ENCODE measurements at regions not wholly inside any gene's neighbourhood (a gene's known extent, or its start where the extent isn't known, plus 50 kb on each side); places are given as distances from the start of the nearest gene placed in this dataset.

GRCh38 chr4:162352580-162353107 lies 188.8 kb upstream of the FSTL5 start:
- no peak for DNase-seq (ENCODE audit: insufficient read length, low spot score)
- TF ChIP-seq PAX5 (IDR thresholded peaks at IDR 0.05; ENCODE audit: insufficient read depth, low read length, severe bottlenecking) = no peak
- no peak for TF ChIP-seq TAF1 (IDR thresholded peaks at IDR 0.05; ENCODE audit: low read depth, low read length)
- TF ChIP-seq POLR2AphosphoS5 (IDR thresholded peaks at IDR 0.05; ENCODE audit: low read depth, low read length) = no peak
- no peak for TF ChIP-seq POU2F2 (IDR thresholded peaks at IDR 0.05; ENCODE audit: low read depth, low read length)
- TF ChIP-seq POLR2A (IDR thresholded peaks at IDR 0.05; ENCODE audit: low read depth, low read length) = no peak
- TF ChIP-seq SPI1 (IDR thresholded peaks at IDR 0.05; ENCODE audit: low read depth, low read length) = no peak
- FAIRE-seq = no peak

GRCh38 chr4:162350331-162350730 lies 186.5 kb upstream of the FSTL5 start:
- FAIRE-seq = no peak

GRCh38 chr4:162349395-162349794 lies 185.6 kb upstream of the FSTL5 start:
- DNase-seq (ENCODE audit: insufficient read length, low spot score) (no peak), FAIRE-seq (no peak)
- TF ChIP-seq TAF1 (IDR thresholded peaks at IDR 0.05; ENCODE audit: low read depth, low read length) (no peak), PAX5 (IDR thresholded peaks at IDR 0.05; ENCODE audit: insufficient read depth, low read length, severe bottlenecking) (no peak), POLR2A (IDR thresholded peaks at IDR 0.05; ENCODE audit: low read depth, low read length) (no peak), SPI1 (IDR thresholded peaks at IDR 0.05; ENCODE audit: low read depth, low read length) (no peak), POLR2AphosphoS5 (IDR thresholded peaks at IDR 0.05; ENCODE audit: low read depth, low read length) (no peak), POU2F2 (IDR thresholded peaks at IDR 0.05; ENCODE audit: low read depth, low read length) (no peak)

More at GRCh38 chr4:162350331-162350730, 186.5 kb upstream of the FSTL5 start:
- DNase-seq (ENCODE audit: insufficient read length, low spot score) = no peak
- no peak for TF ChIP-seq POLR2A (IDR thresholded peaks at IDR 0.05; ENCODE audit: low read depth, low read length)
- TF ChIP-seq TAF1 (IDR thresholded peaks at IDR 0.05; ENCODE audit: low read depth, low read length) = no peak
- no peak for TF ChIP-seq PAX5 (IDR thresholded peaks at IDR 0.05; ENCODE audit: insufficient read depth, low read length, severe bottlenecking)
- no peak for TF ChIP-seq POLR2AphosphoS5 (IDR thresholded peaks at IDR 0.05; ENCODE audit: low read depth, low read length)
- TF ChIP-seq SPI1 (IDR thresholded peaks at IDR 0.05; ENCODE audit: low read depth, low read length) = no peak
- TF ChIP-seq POU2F2 (IDR thresholded peaks at IDR 0.05; ENCODE audit: low read depth, low read length) = no peak

GRCh38 chr4:162347842-162348213 lies 184.0 kb upstream of the FSTL5 start:
- no peak for TF ChIP-seq TAF1 (IDR thresholded peaks at IDR 0.05; ENCODE audit: low read depth, low read length)
- no peak for TF ChIP-seq PAX5 (IDR thresholded peaks at IDR 0.05; ENCODE audit: insufficient read depth, low read length, severe bottlenecking)
- TF ChIP-seq POLR2AphosphoS5 (IDR thresholded peaks at IDR 0.05; ENCODE audit: low read depth, low read length) = no peak
- no peak for TF ChIP-seq POLR2A (IDR thresholded peaks at IDR 0.05; ENCODE audit: low read depth, low read length)
- TF ChIP-seq POU2F2 (IDR thresholded peaks at IDR 0.05; ENCODE audit: low read depth, low read length) = no peak
- no peak for FAIRE-seq
- DNase-seq (ENCODE audit: insufficient read length, low spot score) = no peak

- no peak for TF ChIP-seq POU2F2 (IDR thresholded peaks at IDR 0.05; ENCODE audit: low read depth, low read length)
- TF ChIP-seq PAX5 (IDR thresholded peaks at IDR 0.05; ENCODE audit: insufficient read depth, low read length, severe bottlenecking) = no peak
- TF ChIP-seq SPI1 (IDR thresholded peaks at IDR 0.05; ENCODE audit: low read depth, low read length) = no peak
- no peak for TF ChIP-seq POLR2AphosphoS5 (IDR thresholded peaks at IDR 0.05; ENCODE audit: low read depth, low read length)
- TF ChIP-seq POLR2A (IDR thresholded peaks at IDR 0.05; ENCODE audit: low read depth, low read length) = no peak
- DNase-seq (ENCODE audit: insufficient read length, low spot score) (no peak), FAIRE-seq (no peak)
Measured at GRCh38 chr4:162347156-162347841, 183.5 kb upstream of the FSTL5 start.

- FAIRE-seq = no peak
- no peak for DNase-seq (ENCODE audit: insufficient read length, low spot score)
- no peak for TF ChIP-seq PAX5 (IDR thresholded peaks at IDR 0.05; ENCODE audit: insufficient read depth, low read length, severe bottlenecking)
- no peak for TF ChIP-seq POLR2A (IDR thresholded peaks at IDR 0.05; ENCODE audit: low read depth, low read length)
- no peak for TF ChIP-seq POLR2AphosphoS5 (IDR thresholded peaks at IDR 0.05; ENCODE audit: low read depth, low read length)
- no peak for TF ChIP-seq SPI1 (IDR thresholded peaks at IDR 0.05; ENCODE audit: low read depth, low read length)
- no peak for TF ChIP-seq POU2F2 (IDR thresholded peaks at IDR 0.05; ENCODE audit: low read depth, low read length)
- TF ChIP-seq TAF1 (IDR thresholded peaks at IDR 0.05; ENCODE audit: low read depth, low read length) = no peak
Measured at GRCh38 chr4:162343967-162344366, 180.2 kb upstream of the FSTL5 start.

- DNase-seq (ENCODE audit: insufficient read length, low spot score) = no peak
- TF ChIP-seq POU2F2 (IDR thresholded peaks at IDR 0.05; ENCODE audit: low read depth, low read length) (no peak), PAX5 (IDR thresholded peaks at IDR 0.05; ENCODE audit: insufficient read depth, low read length, severe bottlenecking) (no peak), TAF1 (IDR thresholded peaks at IDR 0.05; ENCODE audit: low read depth, low read length) (no peak), POLR2AphosphoS5 (IDR thresholded peaks at IDR 0.05; ENCODE audit: low read depth, low read length) (no peak), SPI1 (IDR thresholded peaks at IDR 0.05; ENCODE audit: low read depth, low read length) (no peak), POLR2A (IDR thresholded peaks at IDR 0.05; ENCODE audit: low read depth, low read length) (no peak)
- FAIRE-seq = no peak
Measured at GRCh38 chr4:162341533-162341932, 177.7 kb upstream of the FSTL5 start.

GRCh38 chr4:162323919-162324318 lies 160.1 kb upstream of the FSTL5 start:
- DNase-seq (ENCODE audit: insufficient read length, low spot score) (no peak), FAIRE-seq (peak; percentile 9)
- TF ChIP-seq POLR2A (IDR thresholded peaks at IDR 0.05; ENCODE audit: low read depth, low read length) (no peak), POLR2AphosphoS5 (IDR thresholded peaks at IDR 0.05; ENCODE audit: low read depth, low read length) (no peak), POU2F2 (IDR thresholded peaks at IDR 0.05; ENCODE audit: low read depth, low read length) (no peak), SPI1 (IDR thresholded peaks at IDR 0.05; ENCODE audit: low read depth, low read length) (no peak), PAX5 (IDR thresholded peaks at IDR 0.05; ENCODE audit: insufficient read depth, low read length, severe bottlenecking) (no peak), TAF1 (IDR thresholded peaks at IDR 0.05; ENCODE audit: low read depth, low read length) (no peak)

GRCh38 chr4:162322054-162322453 lies 158.3 kb upstream of the FSTL5 start:
- FAIRE-seq = no peak
- no peak for TF ChIP-seq POU2F2 (IDR thresholded peaks at IDR 0.05; ENCODE audit: low read depth, low read length)
- no peak for TF ChIP-seq POLR2A (IDR thresholded peaks at IDR 0.05; ENCODE audit: low read depth, low read length)
- TF ChIP-seq PAX5 (IDR thresholded peaks at IDR 0.05; ENCODE audit: insufficient read depth, low read length, severe bottlenecking) = no peak
- TF ChIP-seq SPI1 (IDR thresholded peaks at IDR 0.05; ENCODE audit: low read depth, low read length) = no peak
- DNase-seq (ENCODE audit: insufficient read length, low spot score) = no peak

Data from GM12891 (cell line).